ENCODE measurements at regions not wholly inside any gene's neighbourhood (a gene's known extent, or its start where the extent isn't known, plus 50 kb on each side); places are given as distances from the start of the nearest gene placed in this dataset.

DNA sequence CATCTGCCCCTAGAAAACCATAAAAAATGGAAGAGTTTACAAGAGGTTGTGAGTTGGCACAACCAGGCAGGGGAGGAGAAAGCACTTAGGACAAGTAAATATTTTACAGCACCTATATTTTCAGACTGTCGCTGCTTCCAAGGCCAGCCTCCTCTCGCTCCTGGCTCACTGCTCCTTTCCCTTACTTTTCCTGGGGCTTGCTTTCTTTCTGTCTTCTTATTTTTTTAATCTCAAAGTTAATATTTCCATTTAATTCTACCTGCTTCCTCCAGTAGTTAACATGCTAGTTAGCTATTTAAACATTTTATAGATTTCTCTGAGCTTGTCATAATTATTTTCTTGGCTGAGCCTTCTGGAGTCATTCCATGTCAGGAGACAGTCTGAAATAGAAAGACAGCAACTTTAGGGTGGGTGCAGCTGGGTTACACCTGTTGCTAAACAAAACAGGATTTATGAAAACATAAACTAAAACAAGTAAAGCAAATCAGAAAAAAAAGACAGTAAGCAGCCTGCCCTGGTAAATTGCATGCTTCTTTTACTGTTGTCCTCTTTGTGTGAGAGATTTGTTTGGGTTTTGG lies 330.1 kb downstream of the DLEU7 start:
- DNase-seq: no peak

GRCh38 chr13:50514249-50514648 lies 329.2 kb downstream of the DLEU7 start:
- no peak for DNase-seq

GRCh38 chr13:50518131-50518530 lies 325.4 kb downstream of the DLEU7 start:
- DNase-seq: no peak

GRCh38 chr13:50518781-50519201 lies 324.7 kb downstream of the DLEU7 start:
- DNase-seq: no peak

GRCh38 chr13:50519866-50520265 lies 323.6 kb downstream of the DLEU7 start:
- no peak for DNase-seq

- no peak for DNase-seq
These were observed 322.3 kb downstream of the DLEU7 start for GRCh38 chr13:50521006-50521830.

GRCh38 chr13:50521831-50522149 lies 321.7 kb downstream of the DLEU7 start:
- DNase-seq: no peak

GRCh38 chr13:50522506-50522905 lies 321.0 kb downstream of the DLEU7 start:
- DNase-seq: no peak

DNA sequence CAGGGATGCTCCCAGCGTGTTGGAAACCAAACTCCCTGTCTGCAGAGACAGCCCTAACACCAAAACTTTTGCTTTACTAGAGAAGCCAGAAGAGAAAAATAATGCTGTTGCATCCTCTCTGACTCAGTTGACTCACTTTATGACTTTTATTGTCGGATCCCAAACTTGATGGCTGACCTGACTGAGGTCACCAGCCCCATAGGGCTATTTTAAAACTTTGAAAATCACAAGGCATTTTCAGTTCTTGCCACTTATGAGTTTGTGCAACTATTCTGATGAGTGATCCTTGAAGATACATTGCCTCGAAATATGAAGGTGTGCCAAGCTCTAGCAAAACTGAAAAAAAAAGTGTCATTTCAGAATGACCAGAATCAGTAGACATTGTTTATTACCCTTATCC lies 320.2 kb downstream of the DLEU7 start:
- DNase-seq: no peak

DNA sequence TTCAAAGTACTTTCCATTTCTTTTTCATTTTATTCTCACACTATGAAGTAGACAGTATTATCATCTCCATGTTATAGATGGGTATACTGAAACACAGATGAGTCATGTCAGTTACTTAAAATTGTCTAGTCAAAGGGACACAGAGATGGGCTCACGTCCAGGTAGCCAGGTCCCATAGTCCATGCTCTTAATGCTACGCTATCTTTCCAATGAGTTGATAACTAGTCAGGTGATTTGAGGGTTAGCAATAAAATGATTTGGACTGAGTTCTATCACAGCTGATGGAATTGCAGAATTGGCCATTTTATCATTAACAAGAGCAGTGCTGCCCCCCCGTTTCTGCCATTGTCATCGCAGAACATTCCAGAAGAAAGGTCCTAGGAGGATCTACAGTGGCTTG lies 318.9 kb downstream of the DLEU7 start:
- no peak for DNase-seq

DNA sequence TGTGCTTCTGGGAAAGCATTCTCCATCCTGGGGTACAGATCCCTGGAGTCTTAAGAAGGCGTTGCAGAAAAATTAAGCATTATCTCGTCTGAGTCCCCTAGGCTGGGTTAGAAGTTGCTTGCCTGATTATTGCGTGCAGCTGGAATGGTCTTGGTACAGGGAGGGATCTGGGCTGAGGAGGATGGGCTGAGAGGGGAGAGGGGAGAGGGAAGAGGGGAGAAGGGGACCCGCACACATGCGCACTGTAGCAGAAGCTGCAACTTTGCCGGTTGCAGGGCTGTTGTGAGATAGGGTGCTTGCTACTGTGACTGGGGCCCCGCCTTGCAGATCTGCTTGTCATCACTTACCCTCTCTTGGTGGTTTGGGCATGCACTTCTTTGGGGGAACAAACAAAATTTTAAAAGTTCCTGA lies 316.8 kb downstream of the DLEU7 start:
- no peak for DNase-seq

- no peak for DNase-seq
These were observed 316.3 kb downstream of the DLEU7 start for GRCh38 chr13:50527188-50527587.

- DNase-seq: no peak
These were observed 315.6 kb downstream of the DLEU7 start for GRCh38 chr13:50527612-50528509.

GRCh38 chr13:50529154-50529882 lies 314.2 kb downstream of the DLEU7 start:
- peak; percentile 81 for DNase-seq

- DNase-seq: no peak
These were observed 311.3 kb downstream of the DLEU7 start for GRCh38 chr13:50531917-50532899.

DNA sequence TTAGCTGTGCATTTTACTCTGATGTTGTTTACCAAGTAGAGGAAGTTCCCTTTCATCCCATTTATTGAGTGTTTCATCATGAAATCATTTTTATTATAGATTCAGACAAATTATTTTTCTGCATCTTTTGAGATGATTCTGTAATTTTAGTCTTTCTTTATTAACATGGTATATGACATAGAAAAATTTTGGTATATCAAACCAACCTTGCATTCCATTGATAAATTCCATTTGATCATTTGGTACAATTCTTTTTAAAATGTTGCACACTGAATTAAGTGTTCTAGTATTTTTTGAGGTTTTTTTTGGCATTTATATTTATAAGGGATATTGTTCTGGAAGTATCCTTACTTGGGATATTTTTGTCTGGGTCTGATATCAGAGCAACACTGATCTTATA lies 308.4 kb downstream of the DLEU7 start:
- DNase-seq: no peak

DNA sequence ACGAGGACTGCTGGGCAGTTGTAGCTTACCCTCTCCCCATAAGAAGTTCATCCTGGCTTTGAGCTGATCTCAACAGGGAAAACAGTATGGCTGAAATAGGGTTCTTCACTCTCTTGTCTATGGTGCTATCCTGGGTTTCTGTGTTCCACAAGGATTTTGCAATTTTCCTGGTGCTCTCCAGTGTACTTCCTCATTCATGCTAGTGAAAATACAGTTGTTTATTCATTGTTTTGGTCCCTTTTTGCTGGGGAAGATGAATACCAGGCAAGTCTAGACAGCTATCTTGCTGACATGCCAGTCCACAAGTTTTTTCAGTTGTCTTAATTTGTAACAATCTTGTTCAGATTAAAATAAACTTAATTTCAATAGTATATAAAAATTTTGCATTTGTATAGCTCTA lies 306.5 kb downstream of the DLEU7 start:
- no peak for DNase-seq

- no peak for DNase-seq
These were observed 303.5 kb downstream of the DLEU7 start for GRCh38 chr13:50539791-50540530.

- DNase-seq: no peak
These were observed 300.4 kb downstream of the DLEU7 start for GRCh38 chr13:50543141-50543540.

DNA sequence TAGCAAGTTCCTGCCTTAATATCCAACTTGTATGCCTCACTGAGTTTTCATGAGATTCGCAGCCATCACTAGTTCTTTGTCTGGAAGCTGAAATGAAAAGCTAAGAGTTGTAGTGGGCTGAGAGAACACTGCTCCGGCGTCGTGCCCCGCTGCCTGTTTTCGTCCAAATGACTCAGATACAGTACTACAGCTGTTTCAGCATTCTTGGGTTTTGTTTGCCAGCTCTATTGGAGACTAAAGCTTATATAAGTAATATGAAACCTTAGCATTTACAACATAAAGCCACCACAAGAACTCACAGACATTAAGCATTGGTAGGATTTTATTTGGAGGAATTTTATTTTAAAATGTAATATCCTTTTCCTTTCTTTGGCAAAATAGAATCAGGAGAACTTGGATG lies 299.7 kb downstream of the DLEU7 start:
- DNase-seq: no peak

DNA sequence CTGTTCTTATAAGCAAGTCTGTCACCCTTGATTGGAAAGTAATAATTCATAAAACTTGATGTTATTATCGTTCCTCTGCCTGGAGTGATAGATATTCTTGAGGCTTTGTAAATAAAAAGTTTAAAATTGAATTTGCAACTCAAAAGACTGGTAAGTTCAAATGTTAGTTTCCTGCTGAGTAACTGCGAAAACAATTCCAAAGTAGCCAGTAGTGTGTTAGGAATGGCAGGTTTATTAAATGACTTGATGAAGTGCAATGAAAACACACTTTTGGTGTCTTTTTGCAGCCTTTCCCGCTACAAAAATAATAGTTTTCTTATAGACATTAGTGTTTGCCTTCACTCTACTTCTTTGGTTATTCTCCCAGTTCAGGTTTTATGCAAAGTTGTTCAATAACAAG lies 299.3 kb downstream of the DLEU7 start:
- no peak for DNase-seq

Data from islet precursor cell (in vitro differentiated cells).